Endothelial cell of umbilical vein (primary cell): ENCODE measurements at regions not wholly inside any gene's neighbourhood (a gene's known extent, or its start where the extent isn't known, plus 50 kb on each side); places are given as distances from the start of the nearest gene placed in this dataset.

ENCODE experiments used
- EZH2 ChIP-seq: IDR thresholded peaks from 2 replicates; pipeline ENCODE4 v1.6.1; 2012; ENCODE audit warnings: borderline replicate concordance, low read depth, mild to moderate bottlenecking, moderate library complexity, low read length, inconsistent platforms; ENCODE audit not compliant: severe bottlenecking
- FOS ChIP-seq: IDR thresholded peaks from 2 replicates; pipeline ENCODE4 v1.6.1; 2011; ENCODE audit warnings: mild to moderate bottlenecking, low read length, moderate library complexity, borderline replicate concordance; ENCODE audit not compliant: insufficient read depth
- GATA2 ChIP-seq: IDR thresholded peaks from 2 replicates; pipeline ENCODE4 v1.7.0; 2011; ENCODE audit warnings: low read depth, mild to moderate bottlenecking, moderate library complexity, mixed read lengths, low read length; ENCODE audit not compliant: insufficient read length, insufficient read depth
- JUN ChIP-seq: IDR thresholded peaks from 2 replicates; pipeline ENCODE4 v1.6.1; 2011; ENCODE audit warnings: borderline replicate concordance, low read depth; ENCODE audit not compliant: insufficient read length, insufficient read depth
- MAX ChIP-seq: IDR thresholded peaks from 2 replicates; pipeline ENCODE4 v1.6.1; 2011; ENCODE audit not compliant: insufficient read depth, insufficient read length
- MYC ChIP-seq: IDR thresholded peaks from one replicate; pipeline ENCODE4 v1.6.1; 2011; ENCODE audit warnings: mild to moderate bottlenecking, low read depth, low read length
- POLR2A ChIP-seq: IDR thresholded peaks from 2 replicates; pipeline ENCODE4 v1.6.1; 2012; ENCODE audit warnings: low read depth, mild to moderate bottlenecking, control low read depth, low read length
- POLR2AphosphoS5 ChIP-seq: IDR thresholded peaks from 2 replicates; pipeline ENCODE4 v1.6.1; 2012; ENCODE audit warnings: low read depth, mild to moderate bottlenecking, control low read depth, low read length, moderate library complexity; ENCODE audit not compliant: insufficient read depth
- TF ChIP-seq, protein P1 (sequence below), 2 donors: IDR thresholded peaks; 1 replicate in 1 of 2; 2 replicates in 1 of 2; pipeline ENCODE4 v1.5.1; 2011; ENCODE audit warnings: low read length in 2 of 2, mild to moderate bottlenecking in 2 of 2, moderate library complexity in 2 of 2, control low read depth in 1 of 2, inconsistent platforms in 1 of 2, low read depth in 1 of 2; ENCODE audit not compliant: insufficient read depth in 1 of 2; ENCODE audit errors: extremely low read depth in 1 of 2

- TF ChIP-seq EZH2 (no peak), MAX (no peak), POLR2A (no peak), POLR2AphosphoS5 (no peak), FOS (no peak), JUN (no peak), GATA2 (no peak), MYC (no peak)
- TF ChIP-seq, protein P1, sequence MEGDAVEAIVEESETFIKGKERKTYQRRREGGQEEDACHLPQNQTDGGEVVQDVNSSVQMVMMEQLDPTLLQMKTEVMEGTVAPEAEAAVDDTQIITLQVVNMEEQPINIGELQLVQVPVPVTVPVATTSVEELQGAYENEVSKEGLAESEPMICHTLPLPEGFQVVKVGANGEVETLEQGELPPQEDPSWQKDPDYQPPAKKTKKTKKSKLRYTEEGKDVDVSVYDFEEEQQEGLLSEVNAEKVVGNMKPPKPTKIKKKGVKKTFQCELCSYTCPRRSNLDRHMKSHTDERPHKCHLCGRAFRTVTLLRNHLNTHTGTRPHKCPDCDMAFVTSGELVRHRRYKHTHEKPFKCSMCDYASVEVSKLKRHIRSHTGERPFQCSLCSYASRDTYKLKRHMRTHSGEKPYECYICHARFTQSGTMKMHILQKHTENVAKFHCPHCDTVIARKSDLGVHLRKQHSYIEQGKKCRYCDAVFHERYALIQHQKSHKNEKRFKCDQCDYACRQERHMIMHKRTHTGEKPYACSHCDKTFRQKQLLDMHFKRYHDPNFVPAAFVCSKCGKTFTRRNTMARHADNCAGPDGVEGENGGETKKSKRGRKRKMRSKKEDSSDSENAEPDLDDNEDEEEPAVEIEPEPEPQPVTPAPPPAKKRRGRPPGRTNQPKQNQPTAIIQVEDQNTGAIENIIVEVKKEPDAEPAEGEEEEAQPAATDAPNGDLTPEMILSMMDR (IDR thresholded peaks at IDR 0.05; ENCODE audit: extremely low read depth in 1 of 2, insufficient read depth in 1 of 2, low read depth in 1 of 2, low read length in 2 of 2) = no peak
Observed at GRCh38 chr5:143596824-143597223, 193.3 kb upstream of the NR3C1 start.
